Activated CD8-positive, alpha-beta memory T cell treated with anti-CD3 and anti-CD28 coated beads for 36 hours (primary cell): ENCODE measurements at regions not wholly inside any gene's neighbourhood (a gene's known extent, or its start where the extent isn't known, plus 50 kb on each side); places are given as distances from the start of the nearest gene placed in this dataset.

Experiments
- CTCF ChIA-PET: fragments of 350-600 bp; sonication (Branson Sonifier 250); formaldehyde crosslinking; loops from one replicate; lab custom pipeline; 2021; ENCODE audit warnings: antibody characterized with exemption; lab: Charles Lee
- POLR2A ChIA-PET: fragments of 350-600 bp; sonication (Branson Sonifier 250); formaldehyde crosslinking; loops from one replicate; lab custom pipeline; 2021; ENCODE audit warnings: antibody characterized with exemption; lab: Charles Lee

DNA sequence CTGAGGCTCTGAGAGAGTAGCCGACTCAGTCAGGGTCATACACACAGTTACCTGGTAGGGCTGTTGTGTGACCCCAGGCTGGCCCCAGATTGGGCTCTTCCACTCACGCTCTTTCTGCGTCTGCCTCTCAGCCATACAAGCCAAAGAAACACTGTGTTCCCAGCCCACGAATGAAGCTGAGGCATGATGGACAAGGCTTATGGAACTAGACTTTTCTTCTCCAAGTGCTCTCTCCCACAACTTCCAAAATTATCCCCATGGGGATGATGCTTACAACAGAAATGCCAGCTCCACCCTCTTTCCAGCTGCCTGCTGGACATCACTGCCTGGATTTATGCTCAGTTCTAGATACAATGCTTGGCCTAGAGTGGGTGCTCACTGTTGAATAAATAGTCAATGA is 102.8 kb upstream of the JUN start:
- CTCF ChIA-PET: no interaction called here
- POLR2A ChIA-PET: interaction anchor here (0.5 to 0.7 kb wide), 2 partner anchors 17 to 259 kb away, joined by 3 read pairs; no protein-coding TSS in a partner anchor

GRCh38 chr1:58887059-58887458 is 103.2 kb upstream of the JUN start:
- POLR2A ChIA-PET: no interaction called here
- CTCF ChIA-PET: no interaction called here

GRCh38 chr1:58888833-58889232 is 105.0 kb upstream of the JUN start:
- ChIA-PET CTCF (no interaction called here), POLR2A (no interaction called here)

- POLR2A ChIA-PET: no interaction called here
- CTCF ChIA-PET: no interaction called here
Measured at GRCh38 chr1:58890113-58890512, 106.3 kb upstream of the JUN start.

- ChIA-PET CTCF (no interaction called here), POLR2A (no interaction called here)
Measured at GRCh38 chr1:58890609-58891008, 106.8 kb upstream of the JUN start.

DNA sequence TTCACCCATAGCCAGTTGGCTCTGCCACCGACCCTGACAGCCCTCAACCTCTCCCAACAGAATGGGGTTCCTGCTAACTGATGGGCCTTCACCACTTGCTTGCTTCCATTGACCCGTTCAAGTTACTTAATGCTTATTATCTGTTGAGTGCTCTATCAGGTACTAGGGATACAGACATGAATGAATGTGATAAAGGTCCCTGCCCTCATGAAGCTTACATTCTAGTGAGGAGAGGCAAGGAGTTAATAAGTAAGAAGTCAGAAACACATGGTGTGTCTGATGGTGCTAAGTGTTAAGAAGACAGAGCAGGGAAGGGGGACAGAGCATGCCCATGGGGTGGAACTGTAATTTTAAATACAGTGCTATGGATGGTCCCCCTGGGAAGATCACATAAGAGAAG is 107.5 kb upstream of the JUN start:
- CTCF ChIA-PET: no interaction called here
- POLR2A ChIA-PET: no interaction called here

DNA sequence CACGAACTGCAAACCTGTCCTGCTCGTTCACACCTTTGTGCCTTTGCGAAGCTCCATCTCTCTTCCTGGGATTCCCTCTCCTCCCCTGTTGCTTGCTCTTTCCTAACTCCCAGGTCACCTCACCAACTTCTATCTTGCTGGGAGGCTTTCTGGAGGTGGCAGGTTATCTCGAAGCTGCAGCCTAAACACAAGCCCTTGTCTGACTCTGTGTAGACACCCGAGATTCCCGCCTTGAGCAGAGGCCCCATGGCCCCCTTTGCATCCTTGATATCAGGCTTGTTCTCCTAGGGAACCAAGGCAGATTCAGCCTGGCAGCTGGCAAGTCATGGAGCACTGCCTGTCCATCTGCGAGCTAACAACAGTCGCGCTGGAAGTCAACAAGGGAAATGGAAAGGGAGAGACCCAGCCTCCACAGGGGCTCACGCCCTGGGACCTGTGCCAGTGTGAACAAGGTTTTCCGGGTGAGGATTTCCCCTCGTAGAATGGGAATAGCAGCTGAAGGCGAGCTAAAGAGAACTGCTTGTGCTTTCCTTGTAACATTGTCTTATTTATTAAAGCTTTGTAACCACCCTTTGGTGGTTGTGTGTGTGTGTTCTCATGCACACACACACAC is 109.5 kb upstream of the JUN start:
- ChIA-PET POLR2A (no interaction called here), CTCF (no interaction called here)

DNA sequence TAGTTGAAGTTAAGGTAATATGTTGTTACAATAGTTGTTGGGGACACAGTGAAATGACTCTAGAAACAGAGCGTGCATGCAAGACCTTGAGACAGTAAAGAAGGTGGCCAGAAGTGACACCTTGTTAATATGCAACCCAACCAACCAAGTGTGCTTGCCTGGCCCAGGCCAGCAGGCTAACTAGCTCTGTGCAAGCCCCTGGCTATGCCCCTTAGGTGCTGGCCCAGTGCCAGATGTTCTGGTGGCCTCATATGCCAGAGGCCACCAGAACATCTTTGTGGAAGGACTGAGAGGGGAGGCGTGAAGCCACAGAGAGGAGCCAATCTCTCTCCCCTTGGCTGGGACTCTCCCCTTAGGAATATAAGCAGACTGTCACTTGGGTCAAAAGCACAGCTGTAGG is 111.2 kb upstream of the JUN start:
- ChIA-PET CTCF (no interaction called here), POLR2A (no interaction called here)

DNA sequence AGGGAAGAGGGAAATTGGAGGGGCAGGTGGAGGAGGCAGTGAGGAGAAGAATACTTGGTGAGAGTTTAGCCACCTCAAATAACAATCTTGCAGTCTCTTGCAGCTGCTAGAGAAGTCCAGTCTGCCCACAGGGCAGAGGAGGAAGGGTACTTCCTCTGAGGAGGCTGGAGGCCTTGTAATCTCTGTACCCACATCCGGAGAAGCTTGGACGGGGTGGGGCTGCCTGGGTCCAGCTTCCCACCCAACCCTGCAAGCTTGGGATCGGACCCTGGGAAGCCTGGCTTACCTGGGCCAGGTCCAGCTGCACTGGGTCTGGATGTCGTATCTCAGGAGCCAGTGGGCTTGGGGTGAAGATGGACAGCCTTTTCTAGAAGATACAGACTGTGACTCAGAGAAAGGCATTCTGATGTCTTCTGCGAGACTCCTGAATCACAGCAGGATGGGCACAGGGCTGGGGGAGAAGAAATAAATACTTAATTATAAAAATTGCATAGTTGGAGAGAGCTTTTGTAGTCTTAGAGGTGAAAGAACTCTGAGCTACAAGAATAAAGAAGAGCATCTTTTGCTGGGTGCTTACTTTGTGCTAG is 111.8 kb upstream of the JUN start:
- POLR2A ChIA-PET: no interaction called here
- CTCF ChIA-PET: no interaction called here

DNA sequence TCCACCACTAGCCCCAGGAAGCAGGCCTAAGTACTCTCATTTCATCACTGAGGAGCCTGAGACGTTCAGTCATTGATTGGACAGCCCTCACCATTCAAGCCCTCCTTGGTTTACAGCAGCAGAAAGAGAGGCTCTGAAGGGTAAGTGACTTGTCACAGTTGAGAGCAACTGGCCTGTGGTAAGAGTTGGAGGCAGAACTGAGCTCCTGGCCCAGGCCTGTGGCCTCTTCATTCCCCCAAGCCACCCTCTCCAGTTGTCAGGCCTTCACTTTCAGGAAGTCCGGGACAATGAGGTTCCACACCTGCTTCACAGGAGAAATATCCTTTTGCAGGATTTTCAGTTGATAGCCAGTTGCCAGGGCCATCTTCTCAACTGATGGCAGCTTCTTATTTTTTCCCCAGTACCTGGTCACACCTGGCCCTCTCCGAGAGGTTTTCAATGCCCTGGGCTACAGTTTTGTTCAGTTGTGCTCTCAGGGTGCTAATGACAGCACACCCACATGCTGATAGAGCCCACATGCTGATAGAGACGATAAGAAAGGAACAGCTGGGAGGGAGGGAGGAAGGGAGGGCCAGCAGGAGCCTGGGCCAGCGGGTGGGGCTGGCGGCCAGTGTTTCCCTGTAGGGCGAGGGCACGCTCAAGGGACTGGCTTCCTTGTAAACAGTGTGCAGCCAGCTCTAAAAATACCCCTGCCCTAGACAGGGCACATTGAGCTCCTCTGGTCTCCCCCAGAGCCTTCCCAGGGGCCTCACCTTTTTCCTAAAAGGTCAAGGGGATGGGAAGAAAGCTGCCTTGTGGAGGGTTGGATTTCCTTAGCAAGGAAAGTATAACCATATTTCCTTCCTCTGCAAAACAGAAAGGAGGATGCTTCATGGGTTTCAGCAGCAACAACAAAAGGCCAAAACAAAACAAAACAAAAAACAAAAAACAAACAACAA is 112.7 kb upstream of the JUN start:
- ChIA-PET POLR2A (no interaction called here), CTCF (no interaction called here)

DNA sequence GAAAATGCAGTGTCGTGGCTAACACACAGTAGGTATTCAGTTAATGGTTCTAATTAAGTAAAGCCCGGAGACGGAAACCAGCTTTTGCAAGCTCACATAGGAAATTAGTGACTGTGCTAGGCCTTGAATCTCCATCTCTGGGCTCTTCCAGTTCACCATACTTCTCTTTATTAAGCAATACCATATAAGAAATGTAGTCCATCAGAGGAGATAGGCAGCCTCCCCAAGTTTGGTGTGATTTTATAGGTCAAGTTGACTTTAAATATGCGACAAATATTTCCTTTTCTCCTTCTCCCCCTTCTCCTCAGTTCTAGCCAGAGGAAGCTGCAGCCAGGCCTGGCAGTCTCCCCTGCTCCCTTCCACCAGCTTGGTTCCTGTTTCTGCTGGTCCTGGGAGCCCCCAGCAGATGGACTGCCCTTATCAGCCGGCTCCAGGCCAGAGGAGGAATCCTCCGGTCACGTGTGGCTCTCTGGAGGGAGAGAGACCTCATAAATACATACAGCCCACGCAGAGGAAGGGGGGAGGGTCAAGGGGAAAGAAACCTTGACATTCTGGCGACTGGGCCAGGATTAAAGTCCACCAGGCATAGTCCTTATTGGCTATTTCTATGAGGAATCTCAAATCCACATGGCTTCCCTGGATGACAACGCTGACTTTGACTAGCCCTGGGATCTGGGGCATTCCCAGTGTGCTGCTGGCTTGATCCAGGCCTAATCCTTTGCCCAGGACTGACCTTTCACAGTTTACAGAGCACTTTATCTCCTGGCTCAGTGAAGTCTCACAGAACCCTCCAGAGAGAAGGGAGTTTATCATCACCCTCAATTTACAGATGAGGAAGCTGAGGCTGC is 115.1 kb upstream of the JUN start:
- CTCF ChIA-PET: no interaction called here
- POLR2A ChIA-PET: no interaction called here

DNA sequence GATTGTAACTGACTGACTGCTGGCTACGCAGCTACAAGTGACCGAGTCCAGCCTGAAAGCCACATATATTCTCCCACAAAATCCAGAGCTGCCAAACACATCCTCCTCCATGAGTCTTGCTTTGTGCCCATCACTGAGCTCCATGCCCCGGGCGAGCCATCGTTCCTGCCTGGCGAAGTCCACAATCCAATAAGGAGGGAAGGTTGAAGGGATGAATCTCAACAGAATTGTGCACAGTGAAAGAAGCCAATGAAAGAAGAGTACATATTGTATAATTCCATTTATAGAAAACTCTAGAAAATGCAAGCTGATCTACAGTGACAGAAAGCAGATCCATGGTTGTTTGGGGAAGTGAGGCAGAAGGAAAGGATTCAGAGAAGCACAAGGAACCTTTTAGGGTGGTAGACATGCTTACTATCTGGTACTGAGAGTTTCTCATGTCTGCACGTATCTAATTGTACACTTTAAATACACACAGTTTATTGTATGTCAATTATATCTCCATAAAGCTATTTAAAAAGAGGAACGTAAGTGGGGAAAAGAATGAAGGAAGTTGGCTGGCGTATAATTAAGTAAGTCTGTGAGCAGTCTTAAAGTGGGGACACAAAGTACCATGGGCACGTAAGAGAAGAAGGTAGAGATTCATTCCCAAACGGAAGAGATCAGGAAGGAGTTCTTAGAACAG is 115.9 kb upstream of the JUN start:
- ChIA-PET POLR2A (no interaction called here), CTCF (no interaction called here)

DNA sequence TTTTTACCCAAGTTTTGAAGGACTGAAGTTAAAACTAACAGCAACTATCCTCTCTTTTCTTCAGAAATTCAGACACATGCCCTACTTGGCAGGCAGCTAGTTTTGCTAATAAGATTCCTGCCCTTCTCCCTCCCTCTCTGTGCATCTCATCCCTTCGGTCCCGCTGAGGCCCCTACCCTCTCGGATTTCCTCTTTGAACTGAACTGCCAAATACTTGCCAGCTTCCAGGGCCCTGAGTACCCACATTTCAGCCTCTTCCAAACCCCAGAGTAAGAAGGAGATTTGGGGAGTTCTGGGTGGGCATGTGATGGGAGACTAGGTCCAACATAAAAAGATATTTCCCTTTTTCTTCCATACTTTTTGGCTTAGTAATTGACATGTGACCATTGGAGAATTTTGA is 116.5 kb upstream of the JUN start:
- ChIA-PET POLR2A (interaction anchor here (0.5 kb wide), 1 partner anchor 233 kb away, joined by 3 read pairs; no protein-coding TSS in a partner anchor), CTCF (interaction anchor here (0.8 kb wide), 1 partner anchor 152 kb away, joined by 3 read pairs; no protein-coding TSS in a partner anchor)

- ChIA-PET CTCF (interaction anchor here (0.8 kb wide), 1 partner anchor 151 kb away, joined by 3 read pairs; no protein-coding TSS in a partner anchor), POLR2A (interaction anchor here (0.5 kb wide), 1 partner anchor 234 kb away, joined by 3 read pairs; no protein-coding TSS in a partner anchor)
Measured at GRCh38 chr1:58901008-58901407, 117.2 kb upstream of the JUN start.

GRCh38 chr1:58902830-58903513 is 119.1 kb upstream of the JUN start:
- ChIA-PET POLR2A (interaction anchor here (0.6 to 1.7 kb wide), 7 partner anchors 17 to 394 kb away, joined by 3 to 13 read pairs (median 3); partner anchors contain the start of gene JUN), CTCF (interaction anchor here (0.6 to 1.5 kb wide), 3 partner anchors 45 to 122 kb away, joined by 3 read pairs; no protein-coding TSS in a partner anchor)

DNA sequence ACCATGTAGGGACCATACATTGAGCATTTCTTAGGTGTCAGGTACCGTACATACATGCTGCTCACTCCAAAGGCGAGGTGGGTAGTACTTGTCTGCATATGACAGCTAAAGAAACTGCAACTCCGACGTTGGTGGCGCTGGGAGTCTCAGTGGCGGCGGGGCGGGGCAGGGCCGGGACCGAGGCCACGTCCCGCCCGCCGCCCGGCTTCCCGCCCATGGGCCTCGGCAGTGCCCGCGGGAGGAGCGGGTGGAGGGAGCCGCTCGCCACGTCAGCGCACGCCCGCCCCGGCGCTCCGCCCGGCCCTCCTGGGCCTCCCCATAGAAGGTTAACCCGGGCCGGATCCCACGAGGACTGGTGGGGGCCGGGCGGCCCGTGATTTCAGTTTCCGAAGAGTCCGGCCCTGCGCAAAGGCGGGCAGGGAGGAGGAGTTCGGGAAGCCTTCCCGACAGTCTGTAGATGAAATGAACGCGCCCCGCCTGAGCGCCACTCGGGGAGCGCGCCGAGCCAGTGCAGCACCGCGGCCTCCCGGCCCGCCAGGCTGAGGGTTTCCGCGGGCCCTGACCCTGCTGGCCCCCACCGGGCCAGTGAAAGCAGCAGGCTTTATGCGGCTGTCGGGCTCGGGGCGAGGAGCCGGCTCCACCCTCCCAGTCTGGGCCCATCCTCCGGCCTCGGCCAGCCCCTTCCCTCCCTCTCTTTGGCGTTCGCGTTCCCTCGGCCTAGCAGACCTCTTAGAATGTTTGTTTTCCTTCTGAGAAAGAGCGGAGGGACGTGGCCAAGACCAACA is 119.9 kb upstream of the JUN start:
- CTCF ChIA-PET: interaction anchor here (0.6 to 1.5 kb wide), 3 partner anchors 46 to 122 kb away, joined by 3 read pairs; no protein-coding TSS in a partner anchor
- POLR2A ChIA-PET: interaction anchor here (0.6 to 1.7 kb wide), 6 partner anchors 18 to 206 kb away, joined by 3 to 13 read pairs (median 3); partner anchors contain the start of gene JUN
